ENCODE measurements at regions not wholly inside any gene's neighbourhood (a gene's known extent, or its start where the extent isn't known, plus 50 kb on each side); places are given as distances from the start of the nearest gene placed in this dataset.

GRCh38 chr13:78719367-78719766, 60.4 kb upstream of the OBI1 start:
- no peak overlapping the region for H3K4me3 ChIP-seq (ENCODE audit: insufficient read depth, low read length, poor library complexity, severe bottlenecking)
- H3K79me2 ChIP-seq (ENCODE audit: insufficient read depth, low read length), result no peaks in the 10 kb centered on the region
- no peaks in the 10 kb centered on the region for H3K27me3 ChIP-seq (ENCODE audit: low read length)
- no peak overlapping the region for H3K4me2 ChIP-seq (ENCODE audit: low read depth, low read length, poor library complexity, severe bottlenecking)
- no peak overlapping the region for H3K27ac ChIP-seq (ENCODE audit: low read depth, low read length)
- no peaks in the 10 kb centered on the region for H3K9me3 ChIP-seq (ENCODE audit: insufficient read depth, low read length)
- no peaks in the 10 kb centered on the region for H3K36me3 ChIP-seq (ENCODE audit: low read length)
- no peak for TF ChIP-seq CTCF (IDR thresholded peaks at IDR 0.05; ENCODE audit: insufficient read depth, low read length, poor library complexity, severe bottlenecking)
- no peak for TF ChIP-seq EZH2phosphoT487 (conservative IDR thresholded peaks at IDR 0.05; ENCODE audit: low read length)
- no peaks in the 10 kb centered on the region for H3K9me2 ChIP-seq (replicated peaks; ENCODE audit: insufficient read depth, low read length)
- H3F3A ChIP-seq (ENCODE audit: insufficient read depth), result no peaks in the 10 kb centered on the region
- no peaks in the 10 kb centered on the region for H4K20me1 ChIP-seq (ENCODE audit: low read depth, low read length)
- H2AFZ ChIP-seq (ENCODE audit: low read depth, low read length, severe bottlenecking), result no peak overlapping the region
- no peak overlapping the region for H3K9ac ChIP-seq (ENCODE audit: low read length)

DNA sequence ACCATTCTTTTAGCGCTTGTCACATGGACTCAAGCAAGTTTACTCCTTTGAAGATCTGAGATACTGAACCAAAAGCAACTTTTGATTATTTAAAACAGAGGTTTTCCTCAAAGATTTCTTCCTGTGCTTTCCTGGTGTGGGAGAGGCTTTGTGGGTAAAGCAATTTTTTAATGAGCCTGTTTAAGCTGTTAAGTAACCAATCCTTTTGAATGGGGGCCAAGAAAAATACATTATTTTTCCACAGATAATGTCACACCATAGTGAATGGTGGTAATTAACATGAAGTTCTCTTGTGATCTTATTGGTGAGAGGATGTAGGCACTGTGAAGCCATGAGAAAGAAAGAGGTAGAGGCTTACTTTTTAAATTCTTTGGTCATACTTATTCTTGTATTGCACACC, 55.8 kb upstream of the OBI1 start:
- Histone ChIP-seq H3F3A (ENCODE audit: insufficient read depth) (no peaks in the 10 kb centered on the region), H2AFZ (ENCODE audit: low read depth, low read length, severe bottlenecking) (no peak overlapping the region), H3K36me3 (ENCODE audit: low read length) (no peaks in the 10 kb centered on the region), H3K27me3 (ENCODE audit: low read length) (no peaks in the 10 kb centered on the region), H3K9me3 (ENCODE audit: insufficient read depth, low read length) (no peaks in the 10 kb centered on the region), H3K79me2 (ENCODE audit: insufficient read depth, low read length) (no peaks in the 10 kb centered on the region), H3K9me2 (replicated peaks; ENCODE audit: insufficient read depth, low read length) (no peaks in the 10 kb centered on the region), H3K4me3 (ENCODE audit: insufficient read depth, low read length, poor library complexity, severe bottlenecking) (no peak overlapping the region), H4K20me1 (ENCODE audit: low read depth, low read length) (no peaks in the 10 kb centered on the region), H3K27ac (ENCODE audit: low read depth, low read length) (no peak overlapping the region), H3K4me2 (ENCODE audit: low read depth, low read length, poor library complexity, severe bottlenecking) (no peak overlapping the region), H3K9ac (ENCODE audit: low read length) (no peak overlapping the region)
- TF ChIP-seq CTCF (IDR thresholded peaks at IDR 0.05; ENCODE audit: insufficient read depth, low read length, poor library complexity, severe bottlenecking), result no peak
- no peak for TF ChIP-seq EZH2phosphoT487 (conservative IDR thresholded peaks at IDR 0.05; ENCODE audit: low read length)

DNA sequence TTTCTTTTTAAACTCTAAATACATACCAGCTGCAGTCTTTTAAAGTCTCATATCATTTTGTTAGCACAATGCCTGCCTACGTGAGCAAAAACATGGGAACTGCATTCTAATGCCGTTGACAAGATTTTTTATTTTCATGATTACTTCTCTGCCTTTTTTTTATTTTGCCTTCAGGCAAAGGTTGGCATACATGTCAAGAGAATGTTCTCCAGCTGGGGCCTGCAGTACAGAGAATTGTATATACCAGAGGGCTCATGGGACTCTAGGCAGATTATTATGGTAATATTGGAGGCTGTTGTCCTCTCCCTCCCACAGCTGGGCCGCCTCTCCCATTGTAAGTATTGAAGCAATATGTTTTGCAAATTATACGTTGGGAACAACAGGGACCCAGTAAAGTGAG, 53.9 kb upstream of the OBI1 start:
- Histone ChIP-seq H3K9ac (ENCODE audit: low read length) (no peak overlapping the region), H3K79me2 (ENCODE audit: insufficient read depth, low read length) (no peaks in the 10 kb centered on the region), H4K20me1 (ENCODE audit: low read depth, low read length) (no peaks in the 10 kb centered on the region), H3K9me2 (replicated peaks; ENCODE audit: insufficient read depth, low read length) (no peaks in the 10 kb centered on the region), H3K27me3 (ENCODE audit: low read length) (no peaks in the 10 kb centered on the region), H3K4me2 (ENCODE audit: low read depth, low read length, poor library complexity, severe bottlenecking) (no peak overlapping the region), H3F3A (ENCODE audit: insufficient read depth) (no peaks in the 10 kb centered on the region), H2AFZ (ENCODE audit: low read depth, low read length, severe bottlenecking) (no peak overlapping the region), H3K27ac (ENCODE audit: low read depth, low read length) (no peak overlapping the region), H3K9me3 (ENCODE audit: insufficient read depth, low read length) (no peaks in the 10 kb centered on the region), H3K4me3 (ENCODE audit: insufficient read depth, low read length, poor library complexity, severe bottlenecking) (no peak overlapping the region), H3K36me3 (ENCODE audit: low read length) (no peaks in the 10 kb centered on the region)
- TF ChIP-seq EZH2phosphoT487 (conservative IDR thresholded peaks at IDR 0.05; ENCODE audit: low read length) (no peak), CTCF (IDR thresholded peaks at IDR 0.05; ENCODE audit: insufficient read depth, low read length, poor library complexity, severe bottlenecking) (no peak)

DNA sequence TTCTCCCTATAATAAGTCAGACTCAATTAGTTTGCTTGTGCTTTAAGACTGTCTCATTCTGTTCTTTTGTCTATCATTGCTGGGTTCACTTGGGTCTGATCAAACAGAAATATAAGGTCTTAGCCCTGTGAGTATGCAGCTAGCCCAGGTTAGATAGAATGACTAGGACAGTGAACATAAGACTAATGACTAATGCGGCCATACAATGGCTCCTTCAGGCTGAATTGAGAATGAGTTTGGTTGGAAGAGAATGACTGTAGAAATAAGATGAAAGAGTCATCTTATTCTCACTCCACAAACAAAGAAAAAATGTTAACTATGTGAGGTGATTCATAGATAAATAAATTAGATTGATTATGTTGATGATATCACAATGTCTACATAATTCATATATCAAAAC, 50.1 kb upstream of the OBI1 start:
- H3K4me2 ChIP-seq (ENCODE audit: low read depth, low read length, poor library complexity, severe bottlenecking), result no peak overlapping the region

More for the DNA sequence above, 50.1 kb upstream of the OBI1 start:
- H2AFZ ChIP-seq (ENCODE audit: low read depth, low read length, severe bottlenecking), result no peak overlapping the region
- H3K9ac ChIP-seq (ENCODE audit: low read length), result no peak overlapping the region
- H3K36me3 ChIP-seq (ENCODE audit: low read length), result no peaks in the 10 kb centered on the region
- no peaks in the 10 kb centered on the region for H3K79me2 ChIP-seq (ENCODE audit: insufficient read depth, low read length)
- no peaks in the 10 kb centered on the region for H3K27me3 ChIP-seq (ENCODE audit: low read length)
- no peak overlapping the region for H3K27ac ChIP-seq (ENCODE audit: low read depth, low read length)
- no peaks in the 10 kb centered on the region for H3K9me3 ChIP-seq (ENCODE audit: insufficient read depth, low read length)
- no peaks in the 10 kb centered on the region for H4K20me1 ChIP-seq (ENCODE audit: low read depth, low read length)
- H3F3A ChIP-seq (ENCODE audit: insufficient read depth), result no peaks in the 10 kb centered on the region
- H3K4me3 ChIP-seq (ENCODE audit: insufficient read depth, low read length, poor library complexity, severe bottlenecking), result no peak overlapping the region
- no peaks in the 10 kb centered on the region for H3K9me2 ChIP-seq (replicated peaks; ENCODE audit: insufficient read depth, low read length)
- TF ChIP-seq EZH2phosphoT487 (conservative IDR thresholded peaks at IDR 0.05; ENCODE audit: low read length), result no peak
- no peak for TF ChIP-seq CTCF (IDR thresholded peaks at IDR 0.05; ENCODE audit: insufficient read depth, low read length, poor library complexity, severe bottlenecking)
